Activated CD4-positive, alpha-beta T cell treated with anti-CD3 and anti-CD28 coated beads for 36 hours (primary cell): ENCODE measurements at regions not wholly inside any gene's neighbourhood (a gene's known extent, or its start where the extent isn't known, plus 50 kb on each side); places are given as distances from the start of the nearest gene placed in this dataset.

ENCODE experiments used
- ATAC-seq: fragments of 200-7000 bp; cut with Tn5 transposase; one replicate; pipeline ENCODE4 v1.10.0; 2021; ENCODE audit warnings: mild to moderate bottlenecking, moderate library complexity
- CTCF ChIA-PET: fragments of 350-600 bp; sonication (Branson Sonifier 250); formaldehyde crosslinking; loops from one replicate; lab custom pipeline; 2021; ENCODE audit warnings: antibody characterized with exemption; lab: Charles Lee
- POLR2A ChIA-PET: fragments of 350-600 bp; sonication (Branson Sonifier 250); formaldehyde crosslinking; loops from one replicate; lab custom pipeline; 2021; ENCODE audit warnings: antibody characterized with exemption, inconsistent platforms; lab: Charles Lee
- DNase-seq: peaks from one replicate; pipeline ENCODE4 v3.0.0-alpha.2; 2020
- H3K27ac Mint-ChIP-seq: one replicate; pipeline ENCODE4 v1.8.0; 2021; ENCODE audit warnings: mixed read lengths
- H3K27me3 Mint-ChIP-seq: one replicate; pipeline ENCODE4 v1.8.0; 2021; ENCODE audit warnings: mixed read lengths
- H3K36me3 Mint-ChIP-seq: one replicate; pipeline ENCODE4 v1.8.0; 2021; ENCODE audit warnings: low read depth, mixed read lengths
- H3K4me1 Mint-ChIP-seq: one replicate; pipeline ENCODE4 v1.8.0; 2021; ENCODE audit warnings: mixed read lengths
- H3K4me3 Mint-ChIP-seq: one replicate; pipeline ENCODE4 v1.8.0; 2021; ENCODE audit warnings: mild to moderate bottlenecking, moderate library complexity, mixed read lengths
- H3K9me3 Mint-ChIP-seq: one replicate; pipeline ENCODE4 v1.8.0; 2021; ENCODE audit warnings: low read depth, mixed read lengths
- intact Hi-C, 2 experiments: fragments of 100-400 bp; cut with DNase I in 1 of 2; cut with micrococcal nuclease in 1 of 2; formaldehyde crosslinking; loops; one replicate each; pipeline versions ENCODE4 v1.14.2 to v1.15.1; 2022 to 2024; cut with DNase I, micrococcal nuclease

- CTCF ChIA-PET: interaction anchor here (0.5 to 1.9 kb wide), 3 partner anchors 8 to 894 kb away, joined by 3 to 14 read pairs (median 6); no protein-coding TSS in a partner anchor
These were observed 115.6 kb upstream of the RUNX3 start for GRCh38 chr1:25045480-25046193.

GRCh38 chr1:25043228-25043580, 113.1 kb upstream of the RUNX3 start:
- H3K36me3 Mint-ChIP-seq: peaks cover 3% of the 10 kb centered on the region
- DNase-seq: no peak
- no peak for ATAC-seq
- peaks cover 4% of the 10 kb centered on the region for H3K27me3 Mint-ChIP-seq
- CTCF ChIA-PET: no interaction called here
- no peak overlapping the region for H3K4me3 Mint-ChIP-seq
- H3K9me3 Mint-ChIP-seq: no peaks in the 10 kb centered on the region
- no peak overlapping the region for H3K27ac Mint-ChIP-seq
- peaks cover 6% of the 10 kb centered on the region for H3K4me1 Mint-ChIP-seq
- intact Hi-C loops: no loop called here
- POLR2A ChIA-PET: no interaction called here

More at GRCh38 chr1:25045480-25046193, 115.6 kb upstream of the RUNX3 start:
- Mint-ChIP-seq H3K27me3 (peaks cover 4% of the 10 kb centered on the region), H3K27ac (no peak overlapping the region), H3K36me3 (peaks cover 3% of the 10 kb centered on the region), H3K4me1 (no peaks in the 10 kb centered on the region), H3K4me3 (no peak overlapping the region), H3K9me3 (no peaks in the 10 kb centered on the region)
- ATAC-seq (no peak), DNase-seq (no peak)
- POLR2A ChIA-PET: interaction anchor here (0.6 to 0.8 kb wide), 2 partner anchors 14 to 35 kb away, joined by 3 to 5 read pairs; no protein-coding TSS in a partner anchor
- intact Hi-C loops: loop anchor here in 1 of 2 experiments (5.0 kb wide), 1 partner anchor 42 kb away; no protein-coding TSS in a partner anchor

GRCh38 chr1:25042331-25043227, 112.5 kb upstream of the RUNX3 start:
- Mint-ChIP-seq H3K4me1 (peaks cover 10% of the 10 kb centered on the region), H3K27me3 (peaks cover 4% of the 10 kb centered on the region), H3K36me3 (peaks cover 3% of the 10 kb centered on the region), H3K4me3 (no peak overlapping the region), H3K9me3 (no peaks in the 10 kb centered on the region), H3K27ac (no peak overlapping the region)
- ATAC-seq: no peak
- intact Hi-C loops: no loop called here
- CTCF ChIA-PET: interaction anchor here (0.6 to 1.3 kb wide), 6 partner anchors 9 to 112 kb away, joined by 3 to 5 read pairs (median 3); partner anchors contain the start of gene RUNX3
- no peak for DNase-seq
- POLR2A ChIA-PET: no interaction called here

GRCh38 chr1:25041916-25042315, 111.8 kb upstream of the RUNX3 start:
- intact Hi-C loops: no loop called here
- peaks cover 15% of the 10 kb centered on the region for H3K4me1 Mint-ChIP-seq
- H3K27me3 Mint-ChIP-seq: peaks cover 4% of the 10 kb centered on the region
- DNase-seq: no peak
- POLR2A ChIA-PET: interaction anchor here (1.3 kb wide), 1 partner anchor 112 kb away, joined by 3 read pairs; the partner anchor contains the start of gene RUNX3
- H3K4me3 Mint-ChIP-seq: no peak overlapping the region
- H3K27ac Mint-ChIP-seq: no peak overlapping the region
- no peak for ATAC-seq
- H3K36me3 Mint-ChIP-seq: peaks cover 3% of the 10 kb centered on the region
- CTCF ChIA-PET: interaction anchor here (0.6 to 1.3 kb wide), 5 partner anchors 8 to 112 kb away, joined by 3 to 5 read pairs (median 3); partner anchors contain the start of gene RUNX3
- no peaks in the 10 kb centered on the region for H3K9me3 Mint-ChIP-seq

DNA sequence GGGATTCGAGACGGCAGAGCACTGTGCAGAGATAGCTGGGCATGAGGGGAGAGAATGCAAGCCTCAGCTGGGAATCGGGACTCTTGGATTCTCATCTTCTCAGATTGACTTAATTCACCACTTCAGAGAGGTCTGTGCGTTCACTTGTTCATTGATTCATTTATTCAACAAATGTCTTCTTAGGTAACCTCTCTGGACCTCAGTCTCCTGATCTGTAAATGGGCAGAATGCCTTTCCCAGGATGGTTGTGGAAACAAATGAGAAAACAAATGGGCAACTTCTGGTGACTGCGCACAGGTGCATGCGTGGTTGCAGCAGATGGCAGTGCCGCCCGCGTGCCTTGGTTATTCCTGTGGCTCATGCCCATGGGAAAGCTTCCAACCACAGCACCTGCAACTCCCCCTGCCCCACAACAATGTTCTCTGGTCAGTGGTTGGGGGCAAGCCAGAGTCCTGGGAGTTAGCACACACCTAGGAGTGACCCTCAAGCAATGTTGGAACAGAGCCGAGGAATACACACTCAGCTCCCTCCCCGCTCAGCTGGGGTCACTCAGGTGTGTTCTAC, 110.1 kb upstream of the RUNX3 start:
- Mint-ChIP-seq H3K9me3 (no peaks in the 10 kb centered on the region), H3K36me3 (peaks cover 4% of the 10 kb centered on the region), H3K4me1 (peaks cover 18% of the 10 kb centered on the region), H3K27ac (no peak overlapping the region), H3K4me3 (no peak overlapping the region), H3K27me3 (peaks cover 4% of the 10 kb centered on the region)
- intact Hi-C loops: no loop called here
- DNase-seq: no peak
- POLR2A ChIA-PET: no interaction called here
- CTCF ChIA-PET: interaction anchor here (1.1 to 3.7 kb wide), 5 partner anchors 77 to 109 kb away, joined by 3 to 24 read pairs (median 3); no protein-coding TSS in a partner anchor
- ATAC-seq: no peak

DNA sequence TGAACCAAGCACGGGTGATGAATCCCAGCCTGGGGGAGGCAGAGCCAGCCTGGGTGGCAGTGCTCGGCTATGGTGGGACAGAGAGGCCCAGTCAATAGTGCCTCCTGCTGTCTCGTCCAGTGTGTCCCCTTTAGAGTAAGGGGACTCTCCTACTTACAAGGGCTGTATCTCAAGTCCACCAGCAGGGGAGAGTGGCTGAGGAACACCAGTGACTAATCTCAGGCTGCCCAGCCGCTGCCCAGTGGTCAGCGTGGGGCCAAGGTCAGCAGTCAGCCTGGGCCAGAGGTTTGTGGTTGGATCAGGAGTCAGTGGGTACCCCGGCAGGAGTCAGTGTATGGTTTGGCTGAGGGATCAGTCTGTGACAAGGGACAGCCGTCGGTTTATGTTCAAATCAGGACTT, 109.2 kb upstream of the RUNX3 start:
- ATAC-seq: no peak
- intact Hi-C loops: loop anchor here in 1 of 2 experiments (10.0 kb wide), 1 partner anchor 624 kb away; the partner anchor contains the start of genes NIPAL3 and STPG1
- ChIA-PET POLR2A (no interaction called here), CTCF (interaction anchor here (0.6 to 8.2 kb wide), 4 partner anchors 8 to 158 kb away, joined by 4 to 109 read pairs (median 14); partner anchors contain the start of gene RUNX3)
- DNase-seq: no peak
- no peak overlapping the region for H3K27ac Mint-ChIP-seq
- peaks cover 4% of the 10 kb centered on the region for H3K27me3 Mint-ChIP-seq
- no peak overlapping the region for H3K4me3 Mint-ChIP-seq
- H3K9me3 Mint-ChIP-seq: no peaks in the 10 kb centered on the region
- H3K36me3 Mint-ChIP-seq: peaks cover 6% of the 10 kb centered on the region
- H3K4me1 Mint-ChIP-seq: peaks cover 19% of the 10 kb centered on the region

DNA sequence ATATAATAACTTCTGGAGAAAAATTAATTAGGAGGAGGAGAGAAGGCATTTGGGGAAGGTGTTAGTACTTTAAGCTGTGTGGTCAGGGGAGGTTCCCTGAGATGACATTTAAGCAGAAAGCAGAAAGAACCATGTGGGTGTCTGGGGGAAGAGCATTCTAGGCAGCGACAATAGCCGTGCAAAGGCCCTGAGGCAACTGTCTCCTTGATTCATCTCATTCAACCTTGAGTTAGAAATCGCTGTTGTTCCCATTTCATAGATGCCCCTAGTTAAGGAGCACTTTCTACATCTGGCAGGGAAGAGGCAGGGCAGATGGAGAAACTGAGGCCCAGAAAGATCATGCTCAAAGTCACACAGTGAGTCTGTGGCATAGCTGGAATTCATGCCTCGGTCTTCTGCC, 108.6 kb upstream of the RUNX3 start:
- intact Hi-C loops: loop anchor here in 1 of 2 experiments (10.0 kb wide), 1 partner anchor 624 kb away; the partner anchor contains the start of genes NIPAL3 and STPG1
- ChIA-PET CTCF (interaction anchor here (0.6 to 8.2 kb wide), 12 partner anchors 9 to 190 kb away, joined by 3 to 109 read pairs (median 11); partner anchors contain the start of gene RUNX3), POLR2A (no interaction called here)
- H3K9me3 Mint-ChIP-seq: no peaks in the 10 kb centered on the region
- H3K4me1 Mint-ChIP-seq: peaks cover 23% of the 10 kb centered on the region
- ATAC-seq (no peak), DNase-seq (no peak)
- H3K27ac Mint-ChIP-seq: no peak overlapping the region
- peaks cover 1% of the 10 kb centered on the region for H3K27me3 Mint-ChIP-seq
- H3K36me3 Mint-ChIP-seq: peaks cover 5% of the 10 kb centered on the region
- H3K4me3 Mint-ChIP-seq: no peak overlapping the region

DNA sequence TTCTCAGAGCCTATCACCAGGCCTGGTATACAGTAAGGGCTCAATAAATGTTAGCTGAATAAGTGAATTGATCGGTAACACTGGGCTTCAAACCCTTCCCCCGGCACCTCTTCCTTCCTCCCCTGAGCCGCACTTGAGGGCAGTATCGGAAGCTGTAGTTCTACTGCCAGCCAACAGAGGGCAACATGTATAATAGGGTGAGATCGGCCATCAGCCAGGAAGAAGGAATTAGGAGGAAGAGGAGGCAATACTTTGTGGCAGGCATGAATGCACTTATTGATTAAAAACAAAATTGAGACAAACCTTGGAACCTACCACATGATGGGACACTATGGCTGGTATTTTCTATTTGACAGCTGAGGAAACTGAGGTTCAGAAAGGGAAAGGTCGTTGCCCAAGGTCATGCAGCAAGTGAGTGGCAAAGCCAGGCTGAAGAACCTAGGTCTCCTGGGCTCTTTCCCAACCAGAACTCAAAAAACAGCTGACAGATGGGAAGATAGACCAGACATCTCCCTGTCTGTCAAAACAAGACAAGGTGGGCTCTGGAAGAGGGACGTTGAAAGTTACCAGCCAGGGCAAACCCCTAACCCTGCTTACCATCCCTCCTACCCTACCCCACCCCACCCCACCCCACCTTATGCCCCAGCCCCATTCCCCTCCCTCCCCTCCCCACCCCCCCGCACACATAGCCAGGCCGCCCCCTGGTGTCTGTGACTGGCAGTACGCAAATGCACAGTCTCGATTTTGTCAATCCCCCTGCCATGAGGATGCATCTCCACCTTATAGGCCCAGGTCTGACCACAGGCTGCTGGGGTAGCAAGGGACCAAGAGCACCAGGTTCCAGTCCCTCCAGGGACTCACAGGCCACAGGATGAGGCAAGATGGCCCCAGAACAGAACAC, 107.3 kb upstream of the RUNX3 start:
- Mint-ChIP-seq H3K36me3 (peaks cover 4% of the 10 kb centered on the region), H3K27me3 (no peaks in the 10 kb centered on the region), H3K9me3 (no peaks in the 10 kb centered on the region), H3K27ac (peak overlapping the region; percentile 27), H3K4me3 (no peak overlapping the region), H3K4me1 (peaks cover 35% of the 10 kb centered on the region)
- CTCF ChIA-PET: interaction anchor here (0.5 to 8.2 kb wide), 45 partner anchors 8 to 189 kb away, joined by 3 to 109 read pairs (median 4); partner anchors contain the start of gene RUNX3
- DNase-seq (peak; percentile 86), ATAC-seq (peak; percentile 55)
- intact Hi-C loops: loop anchor here (1.0 to 10.0 kb wide), 11 partner anchors 15 to 623 kb away; partner anchors contain the start of genes CLIC4 (in 1 of the 2), NIPAL3 (in 1 of the 2) and STPG1 (in 1 of the 2)
- POLR2A ChIA-PET: interaction anchor here (0.6 to 1.4 kb wide), 5 partner anchors 34 to 133 kb away, joined by 3 to 9 read pairs (median 4); no protein-coding TSS in a partner anchor

DNA sequence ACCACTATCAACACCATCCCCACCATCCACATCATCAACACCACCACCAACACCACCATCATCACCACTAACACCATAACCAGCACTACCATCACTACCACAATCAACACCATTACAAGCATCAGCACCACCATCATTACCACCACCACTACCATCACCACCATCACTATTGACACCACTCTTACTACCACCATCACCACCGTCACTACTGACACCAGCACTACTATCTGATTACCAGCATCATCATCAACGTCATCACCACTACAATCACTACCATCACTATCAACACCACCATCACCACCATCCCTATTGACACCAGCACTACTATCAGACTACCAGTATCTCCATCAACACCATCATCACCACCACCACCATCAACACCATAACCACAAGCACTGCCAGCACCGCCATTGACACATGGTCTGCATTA, 106.1 kb upstream of the RUNX3 start:
- ChIA-PET POLR2A (no interaction called here), CTCF (interaction anchor here (0.9 to 8.2 kb wide), 21 partner anchors 10 to 188 kb away, joined by 3 to 109 read pairs (median 9); partner anchors contain the start of gene RUNX3)
- no peaks in the 10 kb centered on the region for H3K9me3 Mint-ChIP-seq
- H3K4me1 Mint-ChIP-seq: peaks cover 48% of the 10 kb centered on the region
- intact Hi-C loops: loop anchor here (2.0 to 10.0 kb wide), 6 partner anchors 13 to 621 kb away; partner anchors contain the start of genes CLIC4 (in 1 of the 2), NIPAL3 (in 1 of the 2) and STPG1 (in 1 of the 2)
- H3K27ac Mint-ChIP-seq: no peak overlapping the region
- no peak for DNase-seq
- peaks cover 4% of the 10 kb centered on the region for H3K36me3 Mint-ChIP-seq
- H3K27me3 Mint-ChIP-seq: no peaks in the 10 kb centered on the region
- H3K4me3 Mint-ChIP-seq: no peak overlapping the region
- ATAC-seq: no peak
